HL-60 (cell line): ENCODE measurements at regions not wholly inside any gene's neighbourhood (a gene's known extent, or its start where the extent isn't known, plus 50 kb on each side); places are given as distances from the start of the nearest gene placed in this dataset.

Experiments
- CTCF ChIP-seq: IDR thresholded peaks from one replicate; pipeline ENCODE4 v1.5.1; 2011; ENCODE audit warnings: low read length, control low read depth, inconsistent platforms; ENCODE audit not compliant: insufficient read depth
- GABPA ChIP-seq: IDR thresholded peaks from 2 replicates; pipeline ENCODE4 v1.6.1; 2012; ENCODE audit warnings: low read depth
- REST ChIP-seq: IDR thresholded peaks from 2 replicates; pipeline ENCODE4 v1.6.1; 2012; ENCODE audit warnings: low read depth; ENCODE audit not compliant: insufficient replicate concordance

GRCh38 chr5:165836046-165836445 lies 2330.6 kb downstream of the MAT2B start:
- TF ChIP-seq CTCF (no peak), REST (no peak), GABPA (no peak)
